HG02623 (cell line): ENCODE measurements at regions not wholly inside any gene's neighbourhood (a gene's known extent, or its start where the extent isn't known, plus 50 kb on each side); places are given as distances from the start of the nearest gene placed in this dataset.
"Not testable (repeated sequence)": the region's sequence is repeated elsewhere in the genome, so short reads cannot be mapped to it uniquely, and the experiment has no call there.

Experiments used
- ATAC-seq: cut with Tn5 transposase; IDR thresholded peaks from one replicate; pipeline ENCODE4 v1.9.1; 2021; ENCODE audit warnings: moderate library complexity; ENCODE audit not compliant: unreplicated experiment

GRCh38 chr17:37859451-37859850 lies 64.8 kb upstream of the TBC1D3K start:
- no peak for ATAC-seq

- ATAC-seq = not testable (repeated sequence)
Observed at GRCh38 chr17:37858391-37858790, 65.8 kb upstream of the TBC1D3K start.

GRCh38 chr17:37856245-37856644 lies 68.0 kb upstream of the TBC1D3K start:
- ATAC-seq = no peak

GRCh38 chr17:37849617-37849972 lies 74.6 kb upstream of the TBC1D3K start:
- no peak for ATAC-seq

GRCh38 chr17:37848690-37849616 lies 75.3 kb upstream of the TBC1D3K start:
- ATAC-seq = no peak

- no peak for ATAC-seq
Observed at GRCh38 chr17:37847811-37848331, 76.3 kb upstream of the TBC1D3K start.

GRCh38 chr17:37847102-37847501 lies 77.1 kb upstream of the TBC1D3K start:
- no peak for ATAC-seq

- ATAC-seq = no peak
Observed at GRCh38 chr17:37844977-37845293, 79.3 kb upstream of the TBC1D3K start.

- ATAC-seq = no peak
Observed at GRCh38 chr17:37844158-37844976, 79.8 kb upstream of the TBC1D3K start.

- no peak for ATAC-seq
Observed at GRCh38 chr17:37842401-37842800, 81.8 kb upstream of the TBC1D3K start.

- ATAC-seq = no peak
Observed at GRCh38 chr17:37841232-37841631, 83.0 kb upstream of the TBC1D3K start.

- ATAC-seq = no peak
Observed at GRCh38 chr17:37840576-37840975, 83.6 kb upstream of the TBC1D3K start.

GRCh38 chr17:37839196-37839978 lies 84.8 kb upstream of the TBC1D3K start:
- no peak for ATAC-seq

GRCh38 chr17:37838276-37838675 lies 85.9 kb upstream of the TBC1D3K start:
- no peak for ATAC-seq

GRCh38 chr17:37836593-37836992 lies 87.6 kb upstream of the TBC1D3K start:
- no peak for ATAC-seq

GRCh38 chr17:37834168-37834567 lies 89.3 kb upstream of the HNF1B start:
- ATAC-seq = no peak

- ATAC-seq = peak; percentile 48
Observed at GRCh38 chr17:37833237-37833859, 88.5 kb upstream of the HNF1B start.

GRCh38 chr17:37831986-37832385 lies 87.1 kb upstream of the HNF1B start:
- no peak for ATAC-seq

GRCh38 chr17:37831492-37831891 lies 86.6 kb upstream of the HNF1B start:
- no peak for ATAC-seq

GRCh38 chr17:37830151-37830993 lies 85.5 kb upstream of the HNF1B start:
- no peak for ATAC-seq
